ENCODE measurements at regions not wholly inside any gene's neighbourhood (a gene's known extent, or its start where the extent isn't known, plus 50 kb on each side); places are given as distances from the start of the nearest gene placed in this dataset.
A peak's percentile ranks its signal among the peaks of the same experiment; 100 is the strongest.
"Not testable (repeated sequence)": the region's sequence is repeated elsewhere in the genome, so short reads cannot be mapped to it uniquely, and the experiment has no call there.

- H3K9me3 ChIP-seq = no peaks in the 10 kb centered on the region
- in situ Hi-C loops (cut with MboI; ENCODE audit: low sequenced_read_pairs in 4 of 4) (loop anchor here in 2 of 4 donors (25.0 kb wide), 1 partner anchor 163 kb away; no protein-coding TSS in a partner anchor), intact Hi-C loops (cut with DNase I; ENCODE audit: low total_unique reads) (no loop called here)
- peaks cover 10 to 16% of the 10 kb centered on the region in 2 donors for H3K4me1 ChIP-seq
- H3K27me3 ChIP-seq = no peaks in the 10 kb centered on the region
- H3K36me3 ChIP-seq = no peaks in the 10 kb centered on the region
- H3K4me3 ChIP-seq = no peak overlapping the region
- H3K27ac ChIP-seq = peak overlapping the region in 1 of 4 donors; percentile 71
- TF ChIP-seq POLR2A (IDR thresholded peaks at IDR 0.05) = no peak
- no peak for TF ChIP-seq CTCF (IDR thresholded peaks at IDR 0.05 in 4 of 5, conservative IDR thresholded peaks at IDR 0.05 in 1 of 5)
- DNase-seq (no peak), ATAC-seq (no peak)
Measured at GRCh38 chr20:50449738-50450492, 60.3 kb upstream of the PTPN1 start.

GRCh38 chr20:50450493-50450826, 59.7 kb upstream of the PTPN1 start:
- H3K9me3 ChIP-seq = no peaks in the 10 kb centered on the region
- in situ Hi-C loops (cut with MboI; ENCODE audit: low sequenced_read_pairs in 4 of 4) (loop anchor here in 2 of 4 donors (25.0 kb wide), 1 partner anchor 163 kb away; no protein-coding TSS in a partner anchor), intact Hi-C loops (cut with DNase I; ENCODE audit: low total_unique reads) (no loop called here)
- H3K4me3 ChIP-seq = no peak overlapping the region
- H3K36me3 ChIP-seq = no peaks in the 10 kb centered on the region
- no peak for TF ChIP-seq POLR2A (IDR thresholded peaks at IDR 0.05)
- TF ChIP-seq CTCF (IDR thresholded peaks at IDR 0.05 in 4 of 5, conservative IDR thresholded peaks at IDR 0.05 in 1 of 5) = no peak
- DNase-seq (no peak), ATAC-seq (no peak)
- peaks cover 10 to 16% of the 10 kb centered on the region in 2 donors for H3K4me1 ChIP-seq
- H3K27ac ChIP-seq = peak overlapping the region in 2 of 4 donors; percentile 71 to 83
- no peaks in the 10 kb centered on the region for H3K27me3 ChIP-seq

- ATAC-seq = peak; percentile 48 to 72
- H3K4me3 ChIP-seq = peak overlapping the region; percentile 2 to 37 (median 20)
Measured at GRCh38 chr20:50450881-50451752, 59.1 kb upstream of the PTPN1 start.

GRCh38 chr20:50451792-50452425, 58.3 kb upstream of the PTPN1 start:
- not testable (repeated sequence) for DNase-seq, H3K27me3 ChIP-seq, H3K36me3 ChIP-seq, H3K9me3 ChIP-seq, ATAC-seq
- peaks cover 10 to 16% of the 10 kb centered on the region in 2 donors for H3K4me1 ChIP-seq
- intact Hi-C loops (cut with DNase I; ENCODE audit: low total_unique reads) = loop anchor here (2.0 kb wide), 1 partner anchor 43 kb away; no protein-coding TSS in a partner anchor
- in situ Hi-C loops (cut with MboI; ENCODE audit: low sequenced_read_pairs in 4 of 4) = loop anchor here in 2 of 4 donors (25.0 kb wide), 1 partner anchor 165 kb away; no protein-coding TSS in a partner anchor
- peak overlapping the region; percentile 69 to 83 (median 72) for H3K27ac ChIP-seq
- H3K4me3 ChIP-seq = peak overlapping the region in 1 of 4 donors; percentile 37

More at GRCh38 chr20:50450881-50451752, 59.1 kb upstream of the PTPN1 start:
- Histone ChIP-seq H3K36me3 (no peaks in the 10 kb centered on the region), H3K27me3 (no peaks in the 10 kb centered on the region), H3K27ac (peak overlapping the region; percentile 69 to 83 (median 72)), H3K4me1 (peaks cover 10 to 16% of the 10 kb centered on the region in 2 donors), H3K9me3 (no peaks in the 10 kb centered on the region)
- peak in 1 of 2 donors; percentile 58 for DNase-seq
- peak in 1 of 2 donors; percentile 35 for TF ChIP-seq POLR2A (IDR thresholded peaks at IDR 0.05)
- TF ChIP-seq CTCF (IDR thresholded peaks at IDR 0.05 in 4 of 5, conservative IDR thresholded peaks at IDR 0.05 in 1 of 5) = no peak
- in situ Hi-C loops (cut with MboI; ENCODE audit: low sequenced_read_pairs in 4 of 4) = loop anchor here in 2 of 4 donors (25.0 kb wide), 1 partner anchor 164 kb away; no protein-coding TSS in a partner anchor
- intact Hi-C loops (cut with DNase I; ENCODE audit: low total_unique reads) = no loop called here

Data from gastrocnemius medialis (tissue), 4 donors.